ENCODE measurements at regions not wholly inside any gene's neighbourhood (a gene's known extent, or its start where the extent isn't known, plus 50 kb on each side); places are given as distances from the start of the nearest gene placed in this dataset.

DNA sequence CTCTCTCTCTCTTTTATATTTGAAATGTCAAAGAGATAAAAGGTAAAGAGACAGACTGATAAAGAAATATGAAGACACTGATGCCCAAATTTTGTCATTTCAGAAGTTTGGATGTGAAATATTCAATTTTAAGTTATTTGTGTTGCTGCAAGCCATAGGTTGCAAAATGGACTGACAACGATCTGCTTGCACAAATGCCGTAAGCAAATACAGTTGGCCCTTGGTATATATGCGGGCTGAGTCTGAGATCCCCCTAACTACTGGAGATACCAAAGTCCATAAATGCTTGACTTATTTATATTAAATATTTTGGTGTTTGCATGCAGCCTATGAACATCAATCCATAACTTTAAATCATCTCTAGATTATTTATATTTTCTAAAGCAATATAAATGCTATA, 1459.1 kb upstream of the ALCAM start:
- 77 to 91% methylated on average over 3 of the region's 3 CpGs for WGBS, 2 donors
- Histone ChIP-seq H3K36me3 (no peaks in the 10 kb centered on the region), H3K4me1 (no peaks in the 10 kb centered on the region), H3K4me3 (no peak overlapping the region), H3K9me3 (no peaks in the 10 kb centered on the region), H3K27me3 (no peaks in the 10 kb centered on the region), H3K27ac (no peak overlapping the region)
- TF ChIP-seq, protein P1, sequence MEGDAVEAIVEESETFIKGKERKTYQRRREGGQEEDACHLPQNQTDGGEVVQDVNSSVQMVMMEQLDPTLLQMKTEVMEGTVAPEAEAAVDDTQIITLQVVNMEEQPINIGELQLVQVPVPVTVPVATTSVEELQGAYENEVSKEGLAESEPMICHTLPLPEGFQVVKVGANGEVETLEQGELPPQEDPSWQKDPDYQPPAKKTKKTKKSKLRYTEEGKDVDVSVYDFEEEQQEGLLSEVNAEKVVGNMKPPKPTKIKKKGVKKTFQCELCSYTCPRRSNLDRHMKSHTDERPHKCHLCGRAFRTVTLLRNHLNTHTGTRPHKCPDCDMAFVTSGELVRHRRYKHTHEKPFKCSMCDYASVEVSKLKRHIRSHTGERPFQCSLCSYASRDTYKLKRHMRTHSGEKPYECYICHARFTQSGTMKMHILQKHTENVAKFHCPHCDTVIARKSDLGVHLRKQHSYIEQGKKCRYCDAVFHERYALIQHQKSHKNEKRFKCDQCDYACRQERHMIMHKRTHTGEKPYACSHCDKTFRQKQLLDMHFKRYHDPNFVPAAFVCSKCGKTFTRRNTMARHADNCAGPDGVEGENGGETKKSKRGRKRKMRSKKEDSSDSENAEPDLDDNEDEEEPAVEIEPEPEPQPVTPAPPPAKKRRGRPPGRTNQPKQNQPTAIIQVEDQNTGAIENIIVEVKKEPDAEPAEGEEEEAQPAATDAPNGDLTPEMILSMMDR (IDR thresholded peaks at IDR 0.05): no peak
- no peak for TF ChIP-seq POLR2A (IDR thresholded peaks at IDR 0.05)
- intact Hi-C loops (cut with DNase I): no loop called here
- DNase-seq: no peak

DNA sequence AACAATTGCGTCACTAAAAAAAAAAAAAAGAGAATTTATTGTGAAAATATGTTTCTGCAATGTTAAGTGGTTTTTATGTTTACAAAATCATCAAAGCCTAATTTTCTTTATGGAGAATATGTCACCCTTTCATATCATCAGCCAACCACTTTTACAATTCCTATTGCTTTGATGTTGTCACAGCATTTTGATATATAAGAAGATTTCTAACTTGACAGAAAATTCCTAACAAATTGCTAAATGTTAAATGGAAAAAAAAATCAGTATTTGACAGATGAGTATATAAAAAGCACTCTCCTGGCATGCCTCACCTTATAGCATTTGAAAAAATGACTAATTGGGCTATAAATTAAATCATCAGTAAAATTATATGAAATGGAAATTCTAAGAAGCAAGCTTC, 1457.3 kb upstream of the ALCAM start:
- TF ChIP-seq, protein P1 (IDR thresholded peaks at IDR 0.05): no peak
- no peak for TF ChIP-seq POLR2A (IDR thresholded peaks at IDR 0.05)
- DNase-seq: no peak
- H3K27ac ChIP-seq: no peak overlapping the region

DNA sequence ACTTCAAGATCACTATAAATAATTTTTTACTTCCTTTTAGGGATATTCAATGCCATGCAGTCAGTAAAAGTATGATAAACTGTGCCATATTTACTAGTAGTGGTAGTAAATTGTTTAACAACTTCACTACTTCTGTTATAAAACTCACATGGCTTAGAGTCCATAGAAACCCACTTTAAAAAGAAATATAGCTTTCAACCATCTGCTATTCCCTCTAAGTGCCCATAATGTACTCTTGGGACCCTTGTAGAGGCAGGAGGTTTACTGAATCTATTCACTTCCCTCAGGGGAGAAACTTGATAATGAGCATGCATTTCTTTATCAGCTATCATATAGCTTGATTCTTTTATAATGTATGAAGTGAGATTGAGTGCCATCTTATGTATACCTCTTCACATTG, 1448.4 kb upstream of the ALCAM start:
- Histone ChIP-seq H3K4me3 (no peak overlapping the region), H3K27me3 (no peaks in the 10 kb centered on the region), H3K27ac (no peak overlapping the region), H3K4me1 (no peaks in the 10 kb centered on the region), H3K36me3 (no peaks in the 10 kb centered on the region), H3K9me3 (no peaks in the 10 kb centered on the region)
- TF ChIP-seq, protein P1 (IDR thresholded peaks at IDR 0.05): no peak
- no peak for TF ChIP-seq POLR2A (IDR thresholded peaks at IDR 0.05)
- no peak for DNase-seq
- intact Hi-C loops (cut with DNase I): no loop called here

More for the DNA sequence above, 1457.3 kb upstream of the ALCAM start:
- H3K27me3 ChIP-seq: no peaks in the 10 kb centered on the region
- no peak overlapping the region for H3K4me3 ChIP-seq
- no peaks in the 10 kb centered on the region for H3K36me3 ChIP-seq
- H3K4me1 ChIP-seq: no peaks in the 10 kb centered on the region
- WGBS, 2 donors: 81 to 92% methylated on average over 1 of the region's 1 CpG
- intact Hi-C loops (cut with DNase I): no loop called here
- no peaks in the 10 kb centered on the region for H3K9me3 ChIP-seq

DNA sequence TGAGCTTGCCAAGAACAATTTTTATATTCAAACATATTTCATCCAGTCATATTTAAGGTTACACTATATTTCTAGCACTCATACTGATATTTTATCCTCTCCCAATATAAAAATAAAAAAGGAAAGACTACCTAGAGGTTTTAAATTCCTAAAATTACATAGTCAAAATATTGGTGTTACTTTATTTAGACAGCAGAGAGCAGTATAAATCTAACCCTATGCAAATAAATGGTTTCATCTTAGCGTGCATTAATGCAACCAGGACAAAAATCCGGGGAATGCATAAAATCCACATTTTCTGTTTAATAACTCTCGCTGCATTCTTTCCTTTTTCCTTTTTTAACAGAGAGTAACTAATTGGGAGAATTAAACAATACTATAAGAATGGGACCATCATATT, 1447.4 kb upstream of the ALCAM start:
- intact Hi-C loops (cut with DNase I): no loop called here
- H3K4me1 ChIP-seq: no peaks in the 10 kb centered on the region
- no peak for TF ChIP-seq POLR2A (IDR thresholded peaks at IDR 0.05)
- TF ChIP-seq, protein P1 (IDR thresholded peaks at IDR 0.05): no peak
- no peaks in the 10 kb centered on the region for H3K27me3 ChIP-seq
- H3K27ac ChIP-seq: no peak overlapping the region
- DNase-seq: no peak
- H3K36me3 ChIP-seq: no peaks in the 10 kb centered on the region
- H3K9me3 ChIP-seq: no peaks in the 10 kb centered on the region
- WGBS, 2 donors: 63 to 74% methylated on average over 3 of the region's 3 CpGs
- no peak overlapping the region for H3K4me3 ChIP-seq

DNA sequence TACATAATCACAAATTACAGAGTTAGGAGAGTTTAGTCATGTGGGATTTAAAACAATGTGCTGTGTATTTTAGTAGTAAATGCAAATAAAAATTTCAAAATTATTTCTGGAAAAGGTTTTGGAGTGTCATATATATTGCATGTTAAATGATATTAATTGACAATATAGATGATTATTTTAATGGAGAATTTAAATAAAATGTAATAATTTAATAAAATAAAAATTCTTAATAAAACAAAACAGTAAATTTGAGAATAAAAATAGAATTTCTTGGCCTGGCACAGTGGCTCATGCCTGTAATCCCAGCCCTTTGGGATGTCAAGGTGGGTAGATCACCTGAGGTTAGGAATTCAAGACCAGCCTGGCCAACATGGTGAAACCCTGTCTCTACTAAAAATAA, 1442.8 kb upstream of the ALCAM start:
- DNase-seq: no peak
- intact Hi-C loops (cut with DNase I): no loop called here
- H3K9me3 ChIP-seq: no peaks in the 10 kb centered on the region
- TF ChIP-seq, protein P1 (IDR thresholded peaks at IDR 0.05): no peak
- TF ChIP-seq POLR2A (IDR thresholded peaks at IDR 0.05): no peak
- H3K27me3 ChIP-seq: no peaks in the 10 kb centered on the region
- H3K27ac ChIP-seq: no peak overlapping the region
- no peaks in the 10 kb centered on the region for H3K4me1 ChIP-seq
- no peak overlapping the region for H3K4me3 ChIP-seq
- H3K36me3 ChIP-seq: no peaks in the 10 kb centered on the region
